ENCODE measurements at regions not wholly inside any gene's neighbourhood (a gene's known extent, or its start where the extent isn't known, plus 50 kb on each side); places are given as distances from the start of the nearest gene placed in this dataset.
"Not testable (repeated sequence)": the region's sequence is repeated elsewhere in the genome, so short reads cannot be mapped to it uniquely, and the experiment has no call there.

- no peak overlapping the region for H3K27ac ChIP-seq (ENCODE audit: low read depth, low read length)
- Mint-ChIP-seq H3K4me3 (no peak overlapping the region), H3K27ac (no peak overlapping the region), H3K36me3 (ENCODE audit: low read depth) (no peaks in the 10 kb centered on the region), H3K9me3 (peaks cover 6% of the 10 kb centered on the region), H3K27me3 (ENCODE audit: insufficient read depth) (no peaks in the 10 kb centered on the region), H3K4me1 (peaks cover 2% of the 10 kb centered on the region)
- H3K4me1 ChIP-seq (ENCODE audit: control insufficient read depth, insufficient read depth, low read length), result no peaks in the 10 kb centered on the region
- H3K4me3 ChIP-seq (ENCODE audit: low read length), result no peak overlapping the region
- no peak overlapping the region for H3K9ac ChIP-seq (ENCODE audit: extremely low read depth, low read length, poor library complexity, severe bottlenecking)
- 85% methylated on average over 1 of the region's 1 CpG; no CpG with 5 or more reads in 1 of the 2 experiments for WGBS, 2 experiments (ENCODE audit: insufficient coverage in 1 of 2, insufficient read length in 1 of 2)
- no peak for TF ChIP-seq CTCF (conservative IDR thresholded peaks at IDR 0.05)
- H3K36me3 ChIP-seq (ENCODE audit: control insufficient read depth, insufficient read depth, low read length), result no peaks in the 10 kb centered on the region
- H3K27me3 ChIP-seq (ENCODE audit: control insufficient read depth, insufficient read depth, low read length, poor library complexity, severe bottlenecking), result no peaks in the 10 kb centered on the region
- H3K9me3 ChIP-seq (ENCODE audit: control insufficient read depth, low read length), result no peaks in the 10 kb centered on the region
- no peak for DNase-seq
These were observed 180.7 kb upstream of the GK2 start for GRCh38 chr4:79588679-79589078.

- H3K9ac ChIP-seq (ENCODE audit: extremely low read depth, low read length, poor library complexity, severe bottlenecking); H3K27ac ChIP-seq (ENCODE audit: low read depth, low read length); H3K27me3 Mint-ChIP-seq (ENCODE audit: insufficient read depth); H3K27me3 ChIP-seq (ENCODE audit: control insufficient read depth, insufficient read depth, low read length, poor library complexity, severe bottlenecking); H3K9me3 ChIP-seq (ENCODE audit: control insufficient read depth, low read length); H3K27ac Mint-ChIP-seq; H3K36me3 Mint-ChIP-seq (ENCODE audit: low read depth); H3K4me3 ChIP-seq (ENCODE audit: low read length); H3K4me1 Mint-ChIP-seq; H3K4me3 Mint-ChIP-seq; DNase-seq; H3K9me3 Mint-ChIP-seq; H3K36me3 ChIP-seq (ENCODE audit: control insufficient read depth, insufficient read depth, low read length); H3K4me1 ChIP-seq (ENCODE audit: control insufficient read depth, insufficient read depth, low read length): not testable (repeated sequence)
- WGBS, 2 experiments (ENCODE audit: insufficient coverage in 1 of 2, insufficient read length in 1 of 2), result 90 to 100% methylated on average over 1 to 2 of the region's 2 CpGs
These were observed 179.2 kb upstream of the GK2 start for GRCh38 chr4:79587207-79587606.

GRCh38 chr4:79585834-79586233 is 177.8 kb upstream of the GK2 start:
- Mint-ChIP-seq H3K4me1 (no peaks in the 10 kb centered on the region), H3K36me3 (ENCODE audit: low read depth) (no peaks in the 10 kb centered on the region), H3K9me3 (peaks cover 6% of the 10 kb centered on the region), H3K4me3 (no peak overlapping the region), H3K27me3 (ENCODE audit: insufficient read depth) (no peaks in the 10 kb centered on the region), H3K27ac (no peak overlapping the region)
- Histone ChIP-seq H3K27me3 (ENCODE audit: control insufficient read depth, insufficient read depth, low read length, poor library complexity, severe bottlenecking) (no peaks in the 10 kb centered on the region), H3K36me3 (ENCODE audit: control insufficient read depth, insufficient read depth, low read length) (no peaks in the 10 kb centered on the region), H3K27ac (ENCODE audit: low read depth, low read length) (no peak overlapping the region), H3K9ac (ENCODE audit: extremely low read depth, low read length, poor library complexity, severe bottlenecking) (no peak overlapping the region), H3K9me3 (ENCODE audit: control insufficient read depth, low read length) (no peaks in the 10 kb centered on the region), H3K4me1 (ENCODE audit: control insufficient read depth, insufficient read depth, low read length) (no peaks in the 10 kb centered on the region), H3K4me3 (ENCODE audit: low read length) (no peak overlapping the region)
- 89 to 100% methylated on average over 1 to 2 of the region's 3 CpGs for WGBS, 2 experiments (ENCODE audit: insufficient coverage in 1 of 2, insufficient read length in 1 of 2)
- no peak for TF ChIP-seq CTCF (conservative IDR thresholded peaks at IDR 0.05)
- DNase-seq, result peak; percentile 49

GRCh38 chr4:79585330-79585729 is 177.3 kb upstream of the GK2 start:
- WGBS, 2 experiments (ENCODE audit: insufficient coverage in 1 of 2, insufficient read length in 1 of 2), result 94 to 100% methylated on average over 1 to 2 of the region's 2 CpGs
- Mint-ChIP-seq H3K27ac (no peak overlapping the region), H3K4me1 (no peaks in the 10 kb centered on the region), H3K36me3 (ENCODE audit: low read depth) (no peaks in the 10 kb centered on the region), H3K9me3 (peaks cover 6% of the 10 kb centered on the region), H3K27me3 (ENCODE audit: insufficient read depth) (no peaks in the 10 kb centered on the region), H3K4me3 (no peak overlapping the region)
- H3K27ac ChIP-seq (ENCODE audit: low read depth, low read length), result no peak overlapping the region
- H3K27me3 ChIP-seq (ENCODE audit: control insufficient read depth, insufficient read depth, low read length, poor library complexity, severe bottlenecking), result no peaks in the 10 kb centered on the region
- H3K4me3 ChIP-seq (ENCODE audit: low read length), result no peak overlapping the region
- H3K9me3 ChIP-seq (ENCODE audit: control insufficient read depth, low read length), result no peaks in the 10 kb centered on the region
- no peaks in the 10 kb centered on the region for H3K36me3 ChIP-seq (ENCODE audit: control insufficient read depth, insufficient read depth, low read length)
- TF ChIP-seq CTCF (conservative IDR thresholded peaks at IDR 0.05), result no peak
- H3K4me1 ChIP-seq (ENCODE audit: control insufficient read depth, insufficient read depth, low read length), result no peaks in the 10 kb centered on the region
- no peak for DNase-seq
- H3K9ac ChIP-seq (ENCODE audit: extremely low read depth, low read length, poor library complexity, severe bottlenecking), result no peak overlapping the region

All from endodermal cell (in vitro differentiated cells).